ENCODE measurements at regions not wholly inside any gene's neighbourhood (a gene's known extent, or its start where the extent isn't known, plus 50 kb on each side); places are given as distances from the start of the nearest gene placed in this dataset.

DNA sequence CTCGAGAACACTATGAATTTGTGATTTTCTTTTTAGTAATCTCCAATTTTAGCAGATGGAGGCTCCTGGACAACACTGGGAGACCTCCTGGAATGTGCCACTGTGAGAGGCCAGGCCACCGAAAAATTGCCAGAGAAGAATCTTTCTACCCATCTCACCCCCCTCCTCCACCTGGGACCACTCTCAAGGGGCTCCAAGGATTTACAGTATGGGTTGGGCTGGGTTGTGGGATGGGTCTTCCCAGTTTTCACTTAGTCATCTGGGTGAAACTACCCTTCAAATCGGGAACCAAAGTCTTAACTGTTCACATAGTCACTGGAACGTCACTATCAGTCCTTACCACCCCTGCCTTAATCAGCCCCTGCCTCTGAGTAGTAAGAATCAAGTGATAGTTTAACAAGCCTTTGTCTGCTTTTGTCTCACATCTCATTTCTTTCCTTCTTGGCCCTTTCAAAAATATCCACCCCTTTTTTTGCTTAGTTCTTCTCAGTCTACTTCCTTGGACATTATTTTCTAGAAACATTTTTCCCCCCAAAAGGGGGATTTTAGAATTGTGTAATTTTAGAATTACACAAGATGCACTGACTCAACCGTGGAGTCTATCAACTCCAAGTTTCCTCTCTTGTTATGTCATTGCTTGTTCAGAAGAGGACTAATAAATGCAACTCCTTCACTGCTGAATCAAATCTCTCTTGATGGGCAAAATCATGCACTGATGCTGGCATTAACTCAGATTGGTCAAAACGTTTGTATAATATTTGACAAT, 148.2 kb upstream of the MOCS1 start:
- TF ChIP-seq, protein P1, sequence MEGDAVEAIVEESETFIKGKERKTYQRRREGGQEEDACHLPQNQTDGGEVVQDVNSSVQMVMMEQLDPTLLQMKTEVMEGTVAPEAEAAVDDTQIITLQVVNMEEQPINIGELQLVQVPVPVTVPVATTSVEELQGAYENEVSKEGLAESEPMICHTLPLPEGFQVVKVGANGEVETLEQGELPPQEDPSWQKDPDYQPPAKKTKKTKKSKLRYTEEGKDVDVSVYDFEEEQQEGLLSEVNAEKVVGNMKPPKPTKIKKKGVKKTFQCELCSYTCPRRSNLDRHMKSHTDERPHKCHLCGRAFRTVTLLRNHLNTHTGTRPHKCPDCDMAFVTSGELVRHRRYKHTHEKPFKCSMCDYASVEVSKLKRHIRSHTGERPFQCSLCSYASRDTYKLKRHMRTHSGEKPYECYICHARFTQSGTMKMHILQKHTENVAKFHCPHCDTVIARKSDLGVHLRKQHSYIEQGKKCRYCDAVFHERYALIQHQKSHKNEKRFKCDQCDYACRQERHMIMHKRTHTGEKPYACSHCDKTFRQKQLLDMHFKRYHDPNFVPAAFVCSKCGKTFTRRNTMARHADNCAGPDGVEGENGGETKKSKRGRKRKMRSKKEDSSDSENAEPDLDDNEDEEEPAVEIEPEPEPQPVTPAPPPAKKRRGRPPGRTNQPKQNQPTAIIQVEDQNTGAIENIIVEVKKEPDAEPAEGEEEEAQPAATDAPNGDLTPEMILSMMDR (IDR thresholded peaks at IDR 0.05; ENCODE audit: poor library complexity), result no peak
- TF ChIP-seq EZH2 (IDR thresholded peaks at IDR 0.05; ENCODE audit: borderline replicate concordance), result no peak
